ENCODE measurements at regions not wholly inside any gene's neighbourhood (a gene's known extent, or its start where the extent isn't known, plus 50 kb on each side); places are given as distances from the start of the nearest gene placed in this dataset.
A peak's percentile ranks its signal among the peaks of the same experiment; 100 is the strongest.
"Not testable (repeated sequence)": the region's sequence is repeated elsewhere in the genome, so short reads cannot be mapped to it uniquely, and the experiment has no call there.

GRCh38 chr10:78600740-78601139, 468.0 kb upstream of the ZMIZ1 start:
- DNase-seq, result no peak
- intact Hi-C loops (cut with DNase I), result no loop called here

GRCh38 chr10:78602201-78602932, 466.4 kb upstream of the ZMIZ1 start:
- DNase-seq, result no peak
- intact Hi-C loops (cut with DNase I), result no loop called here

- intact Hi-C loops (cut with DNase I), result no loop called here
- no peak for DNase-seq
These were observed 464.5 kb upstream of the ZMIZ1 start for GRCh38 chr10:78604286-78604685.

- no peak for DNase-seq
- intact Hi-C loops (cut with DNase I), result no loop called here
These were observed 464.0 kb upstream of the ZMIZ1 start for GRCh38 chr10:78604721-78605120.

- no peak for DNase-seq
- intact Hi-C loops (cut with DNase I), result no loop called here
These were observed 462.9 kb upstream of the ZMIZ1 start for GRCh38 chr10:78605800-78606350.

GRCh38 chr10:78606766-78607165, 462.0 kb upstream of the ZMIZ1 start:
- intact Hi-C loops (cut with DNase I); DNase-seq: not testable (repeated sequence)

- DNase-seq, result no peak
- intact Hi-C loops (cut with DNase I), result no loop called here
These were observed 458.8 kb upstream of the ZMIZ1 start for GRCh38 chr10:78609976-78610375.

- intact Hi-C loops (cut with DNase I), result no loop called here
- DNase-seq, result no peak
These were observed 455.6 kb upstream of the ZMIZ1 start for GRCh38 chr10:78613132-78613531.

GRCh38 chr10:78614267-78614666, 454.5 kb upstream of the ZMIZ1 start:
- DNase-seq, result peak in 3 of 10 donors; percentile 21 to 86 (median 81)
- intact Hi-C loops (cut with DNase I), result no loop called here

- intact Hi-C loops (cut with DNase I), result no loop called here
- DNase-seq, result no peak
These were observed 454.0 kb upstream of the ZMIZ1 start for GRCh38 chr10:78614744-78615143.

- no peak for DNase-seq
- intact Hi-C loops (cut with DNase I), result no loop called here
These were observed 452.6 kb upstream of the ZMIZ1 start for GRCh38 chr10:78616125-78616695.

GRCh38 chr10:78617115-78617514, 451.7 kb upstream of the ZMIZ1 start:
- no peak for DNase-seq
- intact Hi-C loops (cut with DNase I), result no loop called here

GRCh38 chr10:78617631-78618030, 451.1 kb upstream of the ZMIZ1 start:
- intact Hi-C loops (cut with DNase I), result no loop called here
- DNase-seq, result no peak

- DNase-seq, result no peak
These were observed 450.7 kb upstream of the ZMIZ1 start for GRCh38 chr10:78618050-78618449.

GRCh38 chr10:78619115-78619851, 449.5 kb upstream of the ZMIZ1 start:
- DNase-seq, result no peak
- intact Hi-C loops (cut with DNase I), result no loop called here

More at GRCh38 chr10:78618050-78618449, 450.7 kb upstream of the ZMIZ1 start:
- intact Hi-C loops (cut with DNase I), result no loop called here

GRCh38 chr10:78619896-78620295, 448.9 kb upstream of the ZMIZ1 start:
- no peak for DNase-seq
- intact Hi-C loops (cut with DNase I), result no loop called here

- intact Hi-C loops (cut with DNase I), result no loop called here
- no peak for DNase-seq
These were observed 447.6 kb upstream of the ZMIZ1 start for GRCh38 chr10:78620985-78621799.

- intact Hi-C loops (cut with DNase I), result no loop called here
- DNase-seq, result no peak
These were observed 445.1 kb upstream of the ZMIZ1 start for GRCh38 chr10:78623578-78624215.

GRCh38 chr10:78624791-78625190, 444.0 kb upstream of the ZMIZ1 start:
- intact Hi-C loops (cut with DNase I), result no loop called here
- DNase-seq, result no peak

- DNase-seq, result no peak
- intact Hi-C loops (cut with DNase I), result no loop called here
These were observed 442.3 kb upstream of the ZMIZ1 start for GRCh38 chr10:78626471-78626870.
